Progenitor cell of endocrine pancreas (in vitro differentiated cells): ENCODE measurements at regions not wholly inside any gene's neighbourhood (a gene's known extent, or its start where the extent isn't known, plus 50 kb on each side); places are given as distances from the start of the nearest gene placed in this dataset.

Experiments
- DNase-seq: peaks from one replicate; pipeline ENCODE4 v3.0.0; 2021; ENCODE audit warnings: low spot score; ENCODE audit not compliant: unreplicated experiment
- H3K27ac Mint-ChIP-seq: 2 replicates; pipeline ENCODE4 v1.8.0; 2021; ENCODE audit warnings: mild to moderate bottlenecking, moderate library complexity, mixed read lengths
- H3K27me3 Mint-ChIP-seq: 2 replicates; pipeline ENCODE4 v1.8.0; 2021; ENCODE audit warnings: mixed read lengths
- H3K36me3 Mint-ChIP-seq: 2 replicates; pipeline ENCODE4 v1.8.0; 2022; ENCODE audit warnings: mixed read lengths; ENCODE audit not compliant: insufficient read depth
- H3K4me1 Mint-ChIP-seq: 2 replicates; pipeline ENCODE4 v1.8.0; 2021; ENCODE audit warnings: low read depth, mixed read lengths
- H3K4me3 Mint-ChIP-seq: 2 replicates; pipeline ENCODE4 v1.8.0; 2021; ENCODE audit warnings: low read depth, mild to moderate bottlenecking, moderate library complexity, mixed read lengths
- H3K9me3 Mint-ChIP-seq: 2 replicates; pipeline ENCODE4 v1.8.0; 2021; ENCODE audit warnings: low read depth, mixed read lengths
- CTCF ChIP-seq: fragments of 200-600 bp; sonication (generic); IDR thresholded peaks from one replicate; pipeline ENCODE4 v1.5.0; 2021; ENCODE audit warnings: antibody characterized with exemption, mild to moderate bottlenecking; ENCODE audit not compliant: unreplicated experiment

DNA sequence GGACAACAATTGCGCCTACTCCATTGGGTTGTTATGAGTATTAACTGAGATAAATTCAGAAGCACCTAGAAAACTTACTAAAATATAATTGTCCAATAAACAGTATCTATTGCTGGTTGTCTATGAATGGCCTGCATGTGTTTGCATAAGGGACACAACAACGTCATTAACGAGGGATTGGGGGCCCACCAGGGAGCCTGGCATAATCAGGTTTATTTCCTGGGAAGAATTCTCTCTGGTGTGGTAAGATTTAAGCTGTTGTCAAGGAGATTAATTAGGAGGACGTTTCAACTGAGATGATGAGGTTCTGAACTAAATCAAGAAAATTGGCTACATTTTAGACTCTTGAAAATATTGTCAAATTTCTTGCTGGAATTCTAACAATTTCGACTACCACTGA, 176.1 kb upstream of the CDIN1 start:
- DNase-seq, result no peak
- Mint-ChIP-seq H3K27me3 (no peaks in the 10 kb centered on the region), H3K4me1 (peaks cover 2% of the 10 kb centered on the region), H3K36me3 (no peaks in the 10 kb centered on the region), H3K9me3 (no peaks in the 10 kb centered on the region), H3K27ac (no peak overlapping the region), H3K4me3 (no peak overlapping the region)
- no peak for TF ChIP-seq CTCF

DNA sequence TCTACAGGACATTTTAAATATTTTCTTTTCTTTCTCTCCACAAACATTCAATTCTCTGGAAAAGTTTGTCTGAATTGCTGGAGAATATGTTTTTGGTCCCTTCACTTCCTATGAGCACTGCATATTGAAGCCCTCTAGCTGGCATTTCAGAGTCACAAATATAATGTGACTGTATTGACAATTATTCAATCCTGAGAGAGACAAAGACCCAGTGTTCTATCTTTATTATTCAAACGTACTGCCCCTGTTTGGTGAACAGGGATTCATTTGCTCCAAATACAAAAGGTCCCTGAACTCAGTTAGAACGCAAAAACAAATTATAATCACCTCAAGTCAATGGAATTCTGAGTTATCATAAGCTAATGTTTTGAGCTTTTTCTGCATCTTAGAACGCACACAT, 173.1 kb upstream of the CDIN1 start:
- no peak overlapping the region for H3K4me3 Mint-ChIP-seq
- TF ChIP-seq CTCF, result no peak
- no peaks in the 10 kb centered on the region for H3K4me1 Mint-ChIP-seq
- H3K9me3 Mint-ChIP-seq, result peaks cover 4% of the 10 kb centered on the region
- H3K27ac Mint-ChIP-seq, result no peak overlapping the region
- no peaks in the 10 kb centered on the region for H3K36me3 Mint-ChIP-seq
- no peak for DNase-seq
- H3K27me3 Mint-ChIP-seq, result no peaks in the 10 kb centered on the region

DNA sequence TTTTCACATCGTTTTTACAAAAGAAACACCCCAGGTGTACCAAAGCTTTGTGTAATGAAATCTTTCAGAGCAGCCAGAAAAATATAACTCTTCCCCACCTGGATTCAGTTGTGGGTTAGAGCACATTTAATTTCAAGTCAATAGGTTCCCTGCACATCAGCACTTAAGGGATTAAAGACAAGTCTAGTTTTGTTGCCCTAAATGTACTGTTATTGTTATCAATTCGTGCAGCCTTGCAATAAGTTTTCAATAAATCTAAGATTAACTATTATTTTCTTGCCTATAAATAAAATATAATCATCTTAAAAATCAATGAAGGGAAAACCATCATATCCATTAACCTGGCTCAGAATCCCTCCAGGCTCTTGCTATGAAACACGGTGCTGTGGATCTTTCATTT, 172.5 kb upstream of the CDIN1 start:
- no peak overlapping the region for H3K27ac Mint-ChIP-seq
- no peaks in the 10 kb centered on the region for H3K27me3 Mint-ChIP-seq
- H3K4me3 Mint-ChIP-seq, result no peak overlapping the region
- TF ChIP-seq CTCF, result no peak
- no peaks in the 10 kb centered on the region for H3K4me1 Mint-ChIP-seq
- H3K9me3 Mint-ChIP-seq, result peaks cover 4% of the 10 kb centered on the region
- H3K36me3 Mint-ChIP-seq, result no peaks in the 10 kb centered on the region
- DNase-seq, result no peak

DNA sequence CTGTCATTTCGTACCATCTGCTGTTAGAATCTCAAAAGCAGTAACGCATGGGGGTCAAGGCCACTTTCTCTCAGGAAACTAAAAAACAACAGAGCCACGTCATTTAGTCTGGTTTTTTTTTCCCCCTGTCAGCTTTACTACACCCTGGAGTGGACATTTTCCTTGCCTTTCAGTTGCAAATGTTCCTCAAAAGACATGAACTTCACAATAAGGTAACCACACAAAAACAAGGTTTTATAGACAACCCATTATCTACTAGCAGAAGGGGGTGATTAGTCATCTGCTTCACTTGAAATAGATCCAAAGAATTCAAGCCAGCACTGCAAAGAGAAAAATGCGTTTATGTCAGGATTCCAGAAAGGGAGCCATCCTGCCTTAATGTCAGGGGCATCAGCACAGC, 171.8 kb upstream of the CDIN1 start:
- peaks cover 4% of the 10 kb centered on the region for H3K9me3 Mint-ChIP-seq
- no peak overlapping the region for H3K27ac Mint-ChIP-seq
- no peaks in the 10 kb centered on the region for H3K36me3 Mint-ChIP-seq
- no peak for DNase-seq
- TF ChIP-seq CTCF, result no peak
- H3K4me3 Mint-ChIP-seq, result no peak overlapping the region
- no peaks in the 10 kb centered on the region for H3K27me3 Mint-ChIP-seq
- H3K4me1 Mint-ChIP-seq, result no peaks in the 10 kb centered on the region

GRCh38 chr15:36409819-36410218, 169.6 kb upstream of the CDIN1 start:
- Mint-ChIP-seq H3K4me1 (no peaks in the 10 kb centered on the region), H3K27ac (no peak overlapping the region), H3K9me3 (peaks cover 4% of the 10 kb centered on the region), H3K27me3 (no peaks in the 10 kb centered on the region), H3K4me3 (no peak overlapping the region), H3K36me3 (no peaks in the 10 kb centered on the region)
- no peak for DNase-seq
- no peak for TF ChIP-seq CTCF

DNA sequence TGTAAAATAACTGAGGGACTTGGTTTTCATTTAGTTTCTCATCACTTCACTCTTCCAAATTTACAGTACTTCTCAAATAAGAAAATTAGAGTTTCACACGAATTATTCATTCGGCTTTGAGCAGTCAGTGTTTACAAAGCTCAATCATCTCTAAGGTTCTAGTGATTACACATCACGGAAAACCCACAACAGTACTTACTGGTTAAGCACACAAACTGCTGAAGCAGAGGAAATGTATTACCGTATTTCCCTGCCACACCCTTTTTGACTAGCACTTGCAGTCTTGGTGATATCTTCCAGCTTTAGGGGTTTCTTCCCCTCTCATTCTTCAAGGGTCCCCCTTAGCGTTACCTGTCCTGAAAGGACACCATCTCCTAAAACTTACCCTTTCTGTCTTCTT, 164.8 kb upstream of the CDIN1 start:
- H3K9me3 Mint-ChIP-seq, result peaks cover 6% of the 10 kb centered on the region
- DNase-seq, result no peak
- H3K4me1 Mint-ChIP-seq, result no peaks in the 10 kb centered on the region
- H3K4me3 Mint-ChIP-seq, result no peak overlapping the region
- H3K36me3 Mint-ChIP-seq, result no peaks in the 10 kb centered on the region
- H3K27ac Mint-ChIP-seq, result no peak overlapping the region
- no peaks in the 10 kb centered on the region for H3K27me3 Mint-ChIP-seq
- TF ChIP-seq CTCF, result no peak
